ENCODE measurements at regions not wholly inside any gene's neighbourhood (a gene's known extent, or its start where the extent isn't known, plus 50 kb on each side); places are given as distances from the start of the nearest gene placed in this dataset.

- TF ChIP-seq CTCF (IDR thresholded peaks at IDR 0.05; ENCODE audit: low read length) = no peak
- no peak for TF ChIP-seq EZH2phosphoT487 (IDR thresholded peaks at IDR 0.05; ENCODE audit: low read length)
Observed at GRCh38 chr6:168725802-168726201, 284.8 kb downstream of the SMOC2 start.
